K562 (cell line): ENCODE measurements at regions not wholly inside any gene's neighbourhood (a gene's known extent, or its start where the extent isn't known, plus 50 kb on each side); places are given as distances from the start of the nearest gene placed in this dataset.

Source experiments
- ARHGAP35 ChIP-seq: fragments of 450-650 bp; IDR thresholded peaks from 2 replicates; pipeline ENCODE4 v1.6.1; 2018; ENCODE audit not compliant: partially characterized antibody
- CTCF ChIP-seq, 3 experiments: IDR thresholded peaks in 2 of 3; conservative IDR thresholded peaks in 1 of 3; 2 replicates each; pipeline ENCODE4 v1.5.1; 2011 to 2012; ENCODE audit warnings: low read length in 3 of 3, mild to moderate bottlenecking in 3 of 3, control low read depth in 2 of 3, improper control_type of control experiment in 1 of 3, inconsistent platforms in 1 of 3, low read depth in 1 of 3, mixed read lengths in 1 of 3, moderate library complexity in 1 of 3; ENCODE audit not compliant: insufficient read depth in 2 of 3
- E2F1 ChIP-seq: sonication (generic); formaldehyde crosslinking; IDR thresholded peaks from 2 replicates; pipeline ENCODE4 v1.8.1; 2023; ENCODE audit warnings: mild to moderate bottlenecking, missing genetic modification reagents, moderate library complexity
- ELF4 ChIP-seq: fragments of 450-650 bp; formaldehyde crosslinking; IDR thresholded peaks from 2 replicates; pipeline ENCODE4 v1.4.0; 2022; ENCODE audit warnings: missing genetic modification characterization
- FOXJ3 ChIP-seq: sonication (generic); formaldehyde crosslinking; IDR thresholded peaks from 2 replicates; pipeline ENCODE4 v1.4.0; 2020; ENCODE audit warnings: mild to moderate bottlenecking, missing genetic modification reagents
- MEF2A ChIP-seq: IDR thresholded peaks from 2 replicates; pipeline ENCODE4 v1.6.1; 2011; ENCODE audit warnings: low read depth, mild to moderate bottlenecking, low read length, moderate library complexity; ENCODE audit not compliant: control insufficient read depth
- NCOA2 ChIP-seq, 2 experiments: fragments of 450-650 bp; IDR thresholded peaks; 2 replicates each; pipeline ENCODE4 v1.6.1; 2018; ENCODE audit warnings: mild to moderate bottlenecking in 2 of 2, moderate library complexity in 1 of 2; ENCODE audit not compliant: partially characterized antibody in 2 of 2
- NFYB ChIP-seq: IDR thresholded peaks from 2 replicates; pipeline ENCODE4 v1.6.1; 2011; ENCODE audit warnings: mild to moderate bottlenecking, moderate library complexity; ENCODE audit not compliant: insufficient read length; ENCODE audit errors: extremely low read depth
- POLR2A ChIP-seq: fragments of 450-650 bp; conservative IDR thresholded peaks from 2 replicates; pipeline ENCODE4 v1.6.1; 2016
- POLR2AphosphoS5 ChIP-seq: IDR thresholded peaks from 2 replicates; pipeline ENCODE4 v1.6.1; 2011; ENCODE audit warnings: mild to moderate bottlenecking, low read depth, low read length, moderate library complexity; ENCODE audit not compliant: control insufficient read depth, insufficient read depth
- RBM22 ChIP-seq: fragments of 200-400 bp; formaldehyde crosslinking; IDR thresholded peaks from 2 replicates; pipeline ENCODE4 v1.6.1; 2018; ENCODE audit warnings: low read length, low read depth; ENCODE audit not compliant: poor library complexity, severe bottlenecking
- TF ChIP-seq, protein P1 (sequence below): fragments of 450-650 bp; IDR thresholded peaks from 2 replicates; pipeline ENCODE4 v1.6.1; 2016; ENCODE audit warnings: low read depth
- TF ChIP-seq, protein P2 (sequence below): fragments of 200-800 bp; sonication (Bioruptor generic); IDR thresholded peaks from 2 replicates; pipeline ENCODE4 v1.6.1; 2016; ENCODE audit warnings: missing genetic modification characterization, missing compliant biosample characterization
- TF ChIP-seq, protein P3 (sequence below): fragments of 450-650 bp; formaldehyde crosslinking; IDR thresholded peaks from 2 replicates; pipeline ENCODE4 v1.4.0; 2022; ENCODE audit warnings: mild to moderate bottlenecking, moderate library complexity

GRCh38 chr14:50001999-50002925 is 109.4 kb downstream of the ARF6 start:
- no peak for TF ChIP-seq CTCF (IDR thresholded peaks at IDR 0.05 in 2 of 3, conservative IDR thresholded peaks at IDR 0.05 in 1 of 3; ENCODE audit: insufficient read depth in 2 of 3, low read depth in 1 of 3, low read length in 3 of 3)
- no peak for TF ChIP-seq POLR2A
- no peak for TF ChIP-seq NFYB
- TF ChIP-seq POLR2AphosphoS5 = no peak
- TF ChIP-seq, protein P1, sequence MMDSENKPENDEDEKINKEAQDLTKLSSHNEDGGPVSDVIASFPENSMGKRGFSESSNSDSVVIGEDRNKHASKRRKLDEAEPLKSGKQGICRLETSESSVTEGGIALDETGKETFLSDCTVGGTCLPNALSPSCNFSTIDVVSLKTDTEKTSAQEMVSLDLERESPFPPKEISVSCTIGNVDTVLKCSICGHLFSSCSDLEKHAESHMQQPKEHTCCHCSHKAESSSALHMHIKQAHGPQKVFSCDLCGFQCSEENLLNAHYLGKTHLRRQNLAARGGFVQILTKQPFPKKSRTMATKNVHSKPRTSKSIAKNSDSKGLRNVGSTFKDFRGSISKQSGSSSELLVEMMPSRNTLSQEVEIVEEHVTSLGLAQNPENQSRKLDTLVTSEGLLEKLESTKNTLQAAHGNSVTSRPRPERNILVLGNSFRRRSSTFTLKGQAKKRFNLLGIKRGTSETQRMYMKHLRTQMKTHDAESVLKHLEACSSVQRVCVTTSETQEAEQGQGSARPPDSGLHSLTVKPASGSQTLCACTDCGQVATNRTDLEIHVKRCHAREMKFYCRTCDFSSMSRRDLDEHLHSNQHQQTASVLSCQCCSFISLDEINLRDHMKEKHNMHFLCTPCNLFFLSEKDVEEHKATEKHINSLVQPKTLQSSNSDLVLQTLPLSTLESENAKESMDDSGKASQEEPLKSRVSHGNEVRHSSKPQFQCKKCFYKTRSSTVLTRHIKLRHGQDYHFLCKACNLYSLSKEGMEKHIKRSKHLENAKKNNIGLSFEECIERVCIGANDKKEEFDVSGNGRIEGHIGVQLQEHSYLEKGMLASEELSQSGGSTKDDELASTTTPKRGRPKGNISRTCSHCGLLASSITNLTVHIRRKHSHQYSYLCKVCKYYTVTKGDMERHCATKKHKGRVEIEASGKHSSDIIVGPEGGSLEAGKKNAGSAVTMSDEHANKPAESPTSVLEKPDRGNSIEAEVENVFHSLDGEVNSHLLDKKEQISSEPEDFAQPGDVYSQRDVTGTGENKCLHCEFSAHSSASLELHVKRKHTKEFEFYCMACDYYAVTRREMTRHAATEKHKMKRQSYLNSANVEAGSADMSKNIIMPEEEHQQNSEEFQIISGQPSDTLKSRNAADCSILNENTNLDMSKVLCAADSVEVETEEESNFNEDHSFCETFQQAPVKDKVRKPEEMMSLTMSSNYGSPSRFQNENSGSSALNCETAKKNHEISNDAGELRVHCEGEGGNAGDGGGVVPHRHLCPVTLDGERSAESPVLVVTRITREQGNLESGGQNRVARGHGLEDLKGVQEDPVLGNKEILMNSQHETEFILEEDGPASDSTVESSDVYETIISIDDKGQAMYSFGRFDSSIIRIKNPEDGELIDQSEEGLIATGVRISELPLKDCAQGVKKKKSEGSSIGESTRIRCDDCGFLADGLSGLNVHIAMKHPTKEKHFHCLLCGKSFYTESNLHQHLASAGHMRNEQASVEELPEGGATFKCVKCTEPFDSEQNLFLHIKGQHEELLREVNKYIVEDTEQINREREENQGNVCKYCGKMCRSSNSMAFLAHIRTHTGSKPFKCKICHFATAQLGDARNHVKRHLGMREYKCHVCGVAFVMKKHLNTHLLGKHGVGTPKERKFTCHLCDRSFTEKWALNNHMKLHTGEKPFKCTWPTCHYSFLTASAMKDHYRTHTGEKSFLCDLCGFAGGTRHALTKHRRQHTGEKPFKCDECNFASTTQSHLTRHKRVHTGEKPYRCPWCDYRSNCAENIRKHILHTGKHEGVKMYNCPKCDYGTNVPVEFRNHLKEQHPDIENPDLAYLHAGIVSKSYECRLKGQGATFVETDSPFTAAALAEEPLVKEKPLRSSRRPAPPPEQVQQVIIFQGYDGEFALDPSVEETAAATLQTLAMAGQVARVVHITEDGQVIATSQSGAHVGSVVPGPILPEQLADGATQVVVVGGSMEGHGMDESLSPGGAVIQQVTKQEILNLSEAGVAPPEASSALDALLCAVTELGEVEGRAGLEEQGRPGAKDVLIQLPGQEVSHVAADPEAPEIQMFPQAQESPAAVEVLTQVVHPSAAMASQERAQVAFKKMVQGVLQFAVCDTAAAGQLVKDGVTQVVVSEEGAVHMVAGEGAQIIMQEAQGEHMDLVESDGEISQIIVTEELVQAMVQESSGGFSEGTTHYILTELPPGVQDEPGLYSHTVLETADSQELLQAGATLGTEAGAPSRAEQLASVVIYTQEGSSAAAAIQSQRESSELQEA = no peak
- no peak for TF ChIP-seq ELF4
- no peak for TF ChIP-seq E2F1 (CRISPR knock-in tag)
- TF ChIP-seq NCOA2 (IDR thresholded peaks at IDR 0.05; ENCODE audit: partially characterized antibody in 2 of 2) = no peak
- no peak for TF ChIP-seq ARHGAP35
- TF ChIP-seq, protein P2, sequence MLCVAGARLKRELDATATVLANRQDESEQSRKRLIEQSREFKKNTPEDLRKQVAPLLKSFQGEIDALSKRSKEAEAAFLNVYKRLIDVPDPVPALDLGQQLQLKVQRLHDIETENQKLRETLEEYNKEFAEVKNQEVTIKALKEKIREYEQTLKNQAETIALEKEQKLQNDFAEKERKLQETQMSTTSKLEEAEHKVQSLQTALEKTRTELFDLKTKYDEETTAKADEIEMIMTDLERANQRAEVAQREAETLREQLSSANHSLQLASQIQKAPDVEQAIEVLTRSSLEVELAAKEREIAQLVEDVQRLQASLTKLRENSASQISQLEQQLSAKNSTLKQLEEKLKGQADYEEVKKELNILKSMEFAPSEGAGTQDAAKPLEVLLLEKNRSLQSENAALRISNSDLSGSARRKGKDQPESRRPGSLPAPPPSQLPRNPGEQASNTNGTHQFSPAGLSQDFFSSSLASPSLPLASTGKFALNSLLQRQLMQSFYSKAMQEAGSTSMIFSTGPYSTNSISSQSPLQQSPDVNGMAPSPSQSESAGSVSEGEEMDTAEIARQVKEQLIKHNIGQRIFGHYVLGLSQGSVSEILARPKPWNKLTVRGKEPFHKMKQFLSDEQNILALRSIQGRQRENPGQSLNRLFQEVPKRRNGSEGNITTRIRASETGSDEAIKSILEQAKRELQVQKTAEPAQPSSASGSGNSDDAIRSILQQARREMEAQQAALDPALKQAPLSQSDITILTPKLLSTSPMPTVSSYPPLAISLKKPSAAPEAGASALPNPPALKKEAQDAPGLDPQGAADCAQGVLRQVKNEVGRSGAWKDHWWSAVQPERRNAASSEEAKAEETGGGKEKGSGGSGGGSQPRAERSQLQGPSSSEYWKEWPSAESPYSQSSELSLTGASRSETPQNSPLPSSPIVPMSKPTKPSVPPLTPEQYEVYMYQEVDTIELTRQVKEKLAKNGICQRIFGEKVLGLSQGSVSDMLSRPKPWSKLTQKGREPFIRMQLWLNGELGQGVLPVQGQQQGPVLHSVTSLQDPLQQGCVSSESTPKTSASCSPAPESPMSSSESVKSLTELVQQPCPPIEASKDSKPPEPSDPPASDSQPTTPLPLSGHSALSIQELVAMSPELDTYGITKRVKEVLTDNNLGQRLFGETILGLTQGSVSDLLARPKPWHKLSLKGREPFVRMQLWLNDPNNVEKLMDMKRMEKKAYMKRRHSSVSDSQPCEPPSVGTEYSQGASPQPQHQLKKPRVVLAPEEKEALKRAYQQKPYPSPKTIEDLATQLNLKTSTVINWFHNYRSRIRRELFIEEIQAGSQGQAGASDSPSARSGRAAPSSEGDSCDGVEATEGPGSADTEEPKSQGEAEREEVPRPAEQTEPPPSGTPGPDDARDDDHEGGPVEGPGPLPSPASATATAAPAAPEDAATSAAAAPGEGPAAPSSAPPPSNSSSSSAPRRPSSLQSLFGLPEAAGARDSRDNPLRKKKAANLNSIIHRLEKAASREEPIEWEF (CRISPR knock-in tag) = no peak
- no peak for TF ChIP-seq MEF2A
- TF ChIP-seq, protein P3, sequence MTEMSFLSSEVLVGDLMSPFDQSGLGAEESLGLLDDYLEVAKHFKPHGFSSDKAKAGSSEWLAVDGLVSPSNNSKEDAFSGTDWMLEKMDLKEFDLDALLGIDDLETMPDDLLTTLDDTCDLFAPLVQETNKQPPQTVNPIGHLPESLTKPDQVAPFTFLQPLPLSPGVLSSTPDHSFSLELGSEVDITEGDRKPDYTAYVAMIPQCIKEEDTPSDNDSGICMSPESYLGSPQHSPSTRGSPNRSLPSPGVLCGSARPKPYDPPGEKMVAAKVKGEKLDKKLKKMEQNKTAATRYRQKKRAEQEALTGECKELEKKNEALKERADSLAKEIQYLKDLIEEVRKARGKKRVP = no peak
- no peak for TF ChIP-seq FOXJ3 (CRISPR knock-in tag)
- no peak for TF ChIP-seq RBM22
